GM10266 (cell line): ENCODE measurements at regions not wholly inside any gene's neighbourhood (a gene's known extent, or its start where the extent isn't known, plus 50 kb on each side); places are given as distances from the start of the nearest gene placed in this dataset.

Experiments
- DNase-seq: peaks from one replicate; pipeline ENCODE4 v3.0.0; 2012; ENCODE audit errors: extremely low spot score
- CTCF ChIP-seq: IDR thresholded peaks from 2 replicates; pipeline ENCODE4 v1.5.1; 2012; ENCODE audit warnings: mild to moderate bottlenecking, low read depth; ENCODE audit not compliant: control insufficient read depth, insufficient read depth; ENCODE audit errors: missing control alignments

DNA sequence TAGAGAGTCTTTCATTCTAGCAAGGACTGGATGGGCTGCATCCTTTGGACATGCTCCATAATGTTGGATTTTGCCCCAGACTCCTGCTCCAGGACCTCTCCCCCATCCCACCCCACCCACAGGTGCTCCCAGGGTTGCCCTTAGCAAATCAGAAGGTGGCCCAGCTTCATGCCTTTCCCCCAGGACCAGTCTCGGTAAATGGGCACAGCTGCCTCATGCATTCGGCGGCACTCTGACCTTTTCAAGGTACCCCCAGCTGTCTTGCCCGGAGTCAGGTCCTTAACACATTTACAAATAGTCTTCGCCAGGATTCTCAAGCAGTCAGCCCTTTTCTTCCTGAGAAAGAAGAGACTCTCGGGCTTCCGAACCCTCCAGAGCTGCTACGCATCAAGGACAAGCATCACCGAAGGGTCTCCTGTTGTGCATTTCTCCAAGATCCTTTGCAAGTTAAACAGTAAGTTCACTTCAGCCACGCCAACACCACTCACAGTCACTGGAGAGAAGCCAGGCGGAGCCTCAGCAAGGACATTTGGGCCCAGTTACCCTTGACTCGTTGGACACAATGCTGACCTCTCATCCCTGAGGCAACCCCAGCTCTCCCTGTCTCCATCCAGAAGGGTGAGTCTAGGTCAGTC, 287.8 kb downstream of the FAM43A start:
- TF ChIP-seq CTCF = no peak
- no peak for DNase-seq

DNA sequence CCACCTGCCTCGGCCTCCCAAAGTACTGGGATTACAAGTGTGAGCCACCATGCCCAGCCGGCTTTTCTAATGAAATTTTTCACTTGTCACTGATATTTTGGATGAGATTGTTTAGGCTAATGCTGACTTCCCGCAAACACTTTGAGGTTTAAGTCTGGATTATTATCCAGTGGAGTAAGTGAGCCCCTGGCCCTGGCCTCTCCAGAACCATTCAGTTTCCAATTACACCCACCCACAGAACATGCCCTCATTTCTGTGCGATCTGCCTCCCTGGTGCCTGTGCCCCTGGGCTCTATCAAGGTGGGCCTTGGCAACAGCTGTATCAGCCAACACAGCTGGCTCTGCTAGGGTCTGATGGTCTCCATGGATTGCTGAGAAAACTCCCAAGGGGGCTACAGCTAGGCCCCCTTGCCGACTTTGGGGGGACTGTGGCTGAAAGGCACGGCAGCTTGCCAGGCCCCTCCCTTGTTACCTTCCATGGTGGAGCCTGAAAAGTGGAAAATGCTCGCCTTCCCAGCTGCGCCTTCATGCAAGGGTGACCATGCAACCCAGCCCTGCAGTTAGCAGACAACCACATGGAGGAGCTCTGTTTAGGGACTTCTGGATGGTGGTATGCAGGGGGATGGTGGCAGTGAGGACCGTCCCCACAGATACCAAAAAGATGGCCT, 288.9 kb downstream of the FAM43A start:
- no peak for TF ChIP-seq CTCF
- DNase-seq = no peak

GRCh38 chr3:194976049-194976451, 290.4 kb downstream of the FAM43A start:
- TF ChIP-seq CTCF = no peak
- DNase-seq = no peak

DNA sequence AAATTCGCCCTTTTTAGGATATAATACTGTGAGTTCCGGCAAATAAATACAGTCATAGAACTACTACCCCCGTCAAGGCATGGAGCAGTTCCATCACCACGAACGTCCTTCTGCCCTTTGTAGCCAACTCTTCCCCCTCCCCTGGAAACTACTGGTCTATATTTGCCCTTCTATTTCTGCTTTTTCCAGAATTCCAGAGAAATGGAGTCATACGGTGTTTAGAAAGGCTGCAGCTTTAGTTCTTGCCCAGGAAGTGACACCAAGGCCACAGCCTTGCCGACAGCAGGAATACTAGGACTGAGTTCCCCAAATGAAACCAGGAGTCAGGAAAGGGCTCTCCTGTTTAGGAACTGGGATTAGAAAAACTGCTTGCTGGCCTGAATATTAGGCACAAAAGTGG, 291.2 kb downstream of the FAM43A start:
- DNase-seq = no peak
- no peak for TF ChIP-seq CTCF

DNA sequence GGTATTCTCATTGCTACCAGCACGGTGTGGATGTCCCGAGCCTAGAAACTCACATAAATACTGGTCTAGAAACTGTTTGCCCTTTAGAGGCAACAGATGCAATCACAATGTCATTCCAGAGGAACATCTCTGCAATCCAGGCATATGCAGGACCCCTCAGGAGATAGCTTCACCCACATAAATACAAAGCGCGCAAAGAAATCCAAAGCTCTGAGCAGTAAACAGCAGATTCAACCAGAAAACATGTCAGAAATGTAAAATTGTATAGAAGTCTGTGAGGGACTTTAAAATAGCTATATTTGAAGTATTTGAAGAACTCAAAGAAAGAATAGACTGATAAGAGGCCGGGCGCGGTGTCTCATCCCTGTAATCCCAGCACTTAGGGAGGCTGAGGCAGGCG, 291.7 kb downstream of the FAM43A start:
- no peak for TF ChIP-seq CTCF
- DNase-seq = no peak

DNA sequence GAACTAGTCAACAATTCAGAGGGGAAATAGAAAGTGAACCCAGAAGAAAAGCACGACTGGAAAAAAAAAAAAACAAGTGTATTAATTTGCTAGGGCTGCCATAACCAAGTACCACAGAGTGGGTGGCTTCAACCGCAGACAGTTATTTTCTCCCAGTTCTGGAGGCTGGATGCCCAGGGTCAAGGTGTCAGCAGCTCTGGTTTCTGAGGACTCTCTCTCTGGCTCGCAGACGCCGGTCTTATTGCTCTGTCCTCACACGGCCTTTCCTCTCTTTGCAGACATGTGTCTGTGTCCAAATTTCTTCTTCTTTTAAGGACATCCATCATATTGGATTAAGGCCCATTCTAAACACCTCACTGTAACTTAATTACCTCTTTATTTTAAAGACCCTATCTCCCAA, 291.8 kb downstream of the XXYLT1 start:
- DNase-seq = no peak
- TF ChIP-seq CTCF = no peak

GRCh38 chr3:194982472-194982871, 288.5 kb downstream of the XXYLT1 start:
- no peak for DNase-seq
- no peak for TF ChIP-seq CTCF
